Heart left ventricle (tissue), 16 donors: ENCODE measurements at regions not wholly inside any gene's neighbourhood (a gene's known extent, or its start where the extent isn't known, plus 50 kb on each side); places are given as distances from the start of the nearest gene placed in this dataset.

Source experiments
- ATAC-seq, 4 donors: fragments of 200-7000 bp; cut with Tn5 transposase; one replicate each; pipeline ENCODE4 v1.9.1; 2020 to 2022; ENCODE audit warnings: moderate library complexity in 4 of 4, mild to moderate bottlenecking in 3 of 4, moderate number of reproducible peaks in 1 of 4
- DNase-seq, 5 donors: peaks; one replicate each; pipeline ENCODE4 v3.0.0-alpha.2; 2020
- H3K27ac ChIP-seq, 12 donors: fragments of 200-600 bp; sonication (generic) in 4 of 12; one replicate each; pipeline versions ENCODE4 v1.5.0 to v1.8.0; 2016 to 2022; ENCODE audit warnings: mild to moderate bottlenecking in 2 of 12
- H3K27me3 ChIP-seq, 9 donors: fragments of 200-600 bp; sonication (generic) in 2 of 9; one replicate each; pipeline versions ENCODE4 v1.5.1 to v1.8.0; 2016 to 2022; ENCODE audit warnings: mild to moderate bottlenecking in 3 of 9
- H3K36me3 ChIP-seq, 9 donors: fragments of 200-600 bp; sonication (generic) in 2 of 9; one replicate each; pipeline versions ENCODE4 v1.5.0 to v1.8.0; 2018 to 2022; ENCODE audit warnings: mild to moderate bottlenecking in 2 of 9
- H3K4me1 ChIP-seq, 12 donors: fragments of 200-600 bp; sonication (generic) in 4 of 12; one replicate each; pipeline versions ENCODE4 v1.5.0 to v1.8.0; 2016 to 2022; ENCODE audit warnings: mild to moderate bottlenecking in 3 of 12
- H3K4me3 ChIP-seq, 12 donors: fragments of 200-600 bp; sonication (generic) in 4 of 12; one replicate each; pipeline versions ENCODE4 v1.5.0 to v1.8.0; 2017 to 2022; ENCODE audit warnings: mild to moderate bottlenecking in 9 of 12, moderate library complexity in 4 of 12
- H3K9me3 ChIP-seq, 12 donors: fragments of 200-600 bp; sonication (generic) in 4 of 12; one replicate each; pipeline versions ENCODE4 v1.5.0 to v1.8.0; 2016 to 2022; ENCODE audit warnings: mild to moderate bottlenecking in 1 of 12
- POLR2A ChIP-seq, 2 donors: fragments of 450-650 bp; IDR thresholded peaks; one replicate each; pipeline ENCODE4 v1.6.1; 2017; ENCODE audit warnings: antibody characterized with exemption in 2 of 2, mild to moderate bottlenecking in 2 of 2, moderate library complexity in 2 of 2
- WGBS, 4 donors: extraction: QIAGEN DNeasy Blood & Tissue Kit in 2 of 4; methylation state at CpG; one replicate each; pipeline versions ENCODE4 v1.1.5 to v1.1.7; 2013 to 2018; 5-methylcytosine and 5-hydroxymethylcytosine counted together
- intact Hi-C, 10 donors: fragments of 100-400 bp; cut with DNase I; formaldehyde crosslinking; loops; one replicate each; pipeline versions ENCODE4 v1.11.1 to v1.14.2; 2022
- TF ChIP-seq, protein P1 (sequence below), 12 donors: fragments of 200-600 bp; sonication (generic) in 4 of 12; IDR thresholded peaks; one replicate each; pipeline versions ENCODE4 v1.5.0 to v1.8.0; 2018 to 2022; ENCODE audit warnings: antibody characterized with exemption in 12 of 12, mild to moderate bottlenecking in 5 of 12
- donor health status: ischemic (EF 13 %, LVEDD 7.1; RV severe dilation, severe dysfunction).
- donor health status: healthy with polysubstance abuse.
- donor health status: DM: no; HTN: yes; CAD: no.
- donor health status: DM: no; HTN: no; CAD: no.
- donor health status: ischemic (EF 25% LVEDD 6.9; RV normal size, moderate dysfunction).
- donor health status: ischemic (EF 25% LVEDD 5.7; RV mildly dilated, moderate dysfunction).
- donor health status: healthy.
- donor health status: DM: yes; HTN: yes; CAD: no.
- donor health status: ischemic (EF 35%, LVEDD 5.7; RV mildly dilated, moderate dysfunction).
- donor health status: nonischemic (EF 11% LVEDD 7.7; RV severe dilation, severe dysfunction).
- donor health status: DM: yes; HTN: yes; CAD: no.
- donor health status: PGD.
- donor health status: ischemic (EF 29% LVEDD 5.4; RV normal size, mild dysfunction).
- donor health status: nonischemic (EF 23%, LVEDD 6.1; RV moderate dilation, normal function).

GRCh38 chr6:104591573-104592334, 268.0 kb downstream of the HACE1 start:
- no peaks in the 10 kb centered on the region for H3K9me3 ChIP-seq
- H3K27me3 ChIP-seq: no peaks in the 10 kb centered on the region
- H3K4me1 ChIP-seq: no peaks in the 10 kb centered on the region
- H3K36me3 ChIP-seq: no peaks in the 10 kb centered on the region
- WGBS, 4 donors: 73 to 84% (median 79%) methylated on average over 2 of the region's 2 CpGs
- no peak overlapping the region for H3K4me3 ChIP-seq
- intact Hi-C loops: no loop called here
- ATAC-seq: no peak
- TF ChIP-seq, protein P1, sequence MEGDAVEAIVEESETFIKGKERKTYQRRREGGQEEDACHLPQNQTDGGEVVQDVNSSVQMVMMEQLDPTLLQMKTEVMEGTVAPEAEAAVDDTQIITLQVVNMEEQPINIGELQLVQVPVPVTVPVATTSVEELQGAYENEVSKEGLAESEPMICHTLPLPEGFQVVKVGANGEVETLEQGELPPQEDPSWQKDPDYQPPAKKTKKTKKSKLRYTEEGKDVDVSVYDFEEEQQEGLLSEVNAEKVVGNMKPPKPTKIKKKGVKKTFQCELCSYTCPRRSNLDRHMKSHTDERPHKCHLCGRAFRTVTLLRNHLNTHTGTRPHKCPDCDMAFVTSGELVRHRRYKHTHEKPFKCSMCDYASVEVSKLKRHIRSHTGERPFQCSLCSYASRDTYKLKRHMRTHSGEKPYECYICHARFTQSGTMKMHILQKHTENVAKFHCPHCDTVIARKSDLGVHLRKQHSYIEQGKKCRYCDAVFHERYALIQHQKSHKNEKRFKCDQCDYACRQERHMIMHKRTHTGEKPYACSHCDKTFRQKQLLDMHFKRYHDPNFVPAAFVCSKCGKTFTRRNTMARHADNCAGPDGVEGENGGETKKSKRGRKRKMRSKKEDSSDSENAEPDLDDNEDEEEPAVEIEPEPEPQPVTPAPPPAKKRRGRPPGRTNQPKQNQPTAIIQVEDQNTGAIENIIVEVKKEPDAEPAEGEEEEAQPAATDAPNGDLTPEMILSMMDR (IDR thresholded peaks at IDR 0.05): no peak
- no peak for TF ChIP-seq POLR2A (IDR thresholded peaks at IDR 0.05)
- H3K27ac ChIP-seq: no peak overlapping the region
- no peak for DNase-seq

DNA sequence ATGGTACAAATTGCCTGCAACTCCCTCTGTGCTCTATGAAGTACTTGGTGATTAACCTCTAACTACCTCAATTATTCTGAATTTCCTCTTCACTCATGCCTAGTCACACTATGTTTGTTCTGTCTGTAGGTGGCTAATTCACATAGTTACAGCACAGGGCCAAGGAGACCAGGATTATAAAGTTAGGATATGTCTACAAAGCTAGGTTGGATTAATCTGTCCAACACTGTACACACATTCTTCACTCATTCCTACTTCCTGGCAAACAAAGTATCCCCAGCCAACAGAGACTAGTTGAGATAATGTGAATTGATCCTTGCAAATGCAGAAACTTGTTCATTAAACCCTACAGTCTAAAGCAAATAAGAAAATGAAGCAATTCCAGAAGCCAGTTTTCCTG, 269.8 kb downstream of the HACE1 start:
- Histone ChIP-seq H3K36me3 (no peaks in the 10 kb centered on the region), H3K9me3 (no peaks in the 10 kb centered on the region), H3K4me1 (no peaks in the 10 kb centered on the region), H3K4me3 (no peak overlapping the region), H3K27me3 (no peaks in the 10 kb centered on the region), H3K27ac (no peak overlapping the region)
- no peak for ATAC-seq
- no peak for DNase-seq
- intact Hi-C loops: no loop called here
- TF ChIP-seq POLR2A (IDR thresholded peaks at IDR 0.05): no peak
- TF ChIP-seq, protein P1 (IDR thresholded peaks at IDR 0.05): no peak

GRCh38 chr6:104585646-104586045, 274.1 kb downstream of the HACE1 start:
- no peak for TF ChIP-seq POLR2A (IDR thresholded peaks at IDR 0.05)
- TF ChIP-seq, protein P1 (IDR thresholded peaks at IDR 0.05): no peak
- peaks cover 0 to 14% (median 0%) of the 10 kb centered on the region in 12 donors for H3K9me3 ChIP-seq
- no peaks in the 10 kb centered on the region for H3K4me1 ChIP-seq
- no peak overlapping the region for H3K4me3 ChIP-seq
- no peaks in the 10 kb centered on the region for H3K27me3 ChIP-seq
- H3K27ac ChIP-seq: no peak overlapping the region
- ATAC-seq: no peak
- WGBS, 4 donors: 52 to 58% (median 55%) methylated on average over 2 of the region's 2 CpGs
- no peaks in the 10 kb centered on the region for H3K36me3 ChIP-seq
- intact Hi-C loops: no loop called here
- no peak for DNase-seq

- Histone ChIP-seq H3K27ac (no peak overlapping the region), H3K27me3 (no peaks in the 10 kb centered on the region), H3K4me1 (no peaks in the 10 kb centered on the region), H3K36me3 (no peaks in the 10 kb centered on the region), H3K9me3 (peaks cover 0 to 14% (median 0%) of the 10 kb centered on the region in 12 donors), H3K4me3 (no peak overlapping the region)
- TF ChIP-seq, protein P1 (IDR thresholded peaks at IDR 0.05): no peak
- no peak for TF ChIP-seq POLR2A (IDR thresholded peaks at IDR 0.05)
- intact Hi-C loops: no loop called here
- ATAC-seq: no peak
- no peak for DNase-seq
These were observed 279.3 kb downstream of the HACE1 start for GRCh38 chr6:104580452-104580851.
